Ovary (tissue), 3 donors: ENCODE measurements at regions not wholly inside any gene's neighbourhood (a gene's known extent, or its start where the extent isn't known, plus 50 kb on each side); places are given as distances from the start of the nearest gene placed in this dataset.

Source experiments
- CTCF ChIP-seq, 3 donors: fragments of 450-650 bp in 2 of 3; fragments of 200-600 bp in 1 of 3; IDR thresholded peaks; one replicate each; pipeline versions ENCODE4 v1.5.1 to v1.8.0; 2016 to 2022; ENCODE audit warnings: antibody characterized with exemption in 3 of 3, mild to moderate bottlenecking in 1 of 3
- EP300 ChIP-seq: sonication (generic); formaldehyde crosslinking; IDR thresholded peaks from one replicate; pipeline ENCODE4 v1.6.1; 2017; ENCODE audit warnings: antibody characterized with exemption
- POLR2A ChIP-seq: fragments of 450-650 bp; IDR thresholded peaks from one replicate; pipeline ENCODE4 v1.6.1; 2017; ENCODE audit warnings: antibody characterized with exemption, mild to moderate bottlenecking, moderate library complexity
- donor health status: DM: no; HTN: no; CAD: no.

DNA sequence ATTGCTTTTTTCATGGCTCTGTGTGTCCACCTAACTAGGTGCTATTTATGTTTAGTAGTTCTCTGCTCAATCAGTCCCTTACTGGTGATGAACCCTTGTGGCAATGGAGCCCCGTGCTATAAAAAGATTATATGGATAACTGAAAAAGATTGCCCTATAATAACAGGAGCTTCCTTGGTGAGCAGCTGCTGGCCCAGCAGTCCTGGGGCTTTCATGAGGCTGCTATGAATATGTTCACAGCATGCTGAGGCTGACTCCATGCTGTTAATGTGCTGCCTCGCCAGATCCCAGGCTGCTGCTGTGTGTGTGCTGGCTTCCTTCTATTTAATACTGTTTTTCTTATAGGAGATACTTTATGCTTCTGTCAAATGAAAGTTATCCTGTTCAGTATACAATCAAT is 357.5 kb downstream of the TAF11L14 start:
- TF ChIP-seq CTCF (IDR thresholded peaks at IDR 0.05) (no peak), POLR2A (no peak), EP300 (no peak)
